ENCODE measurements at regions not wholly inside any gene's neighbourhood (a gene's known extent, or its start where the extent isn't known, plus 50 kb on each side); places are given as distances from the start of the nearest gene placed in this dataset.

DNA sequence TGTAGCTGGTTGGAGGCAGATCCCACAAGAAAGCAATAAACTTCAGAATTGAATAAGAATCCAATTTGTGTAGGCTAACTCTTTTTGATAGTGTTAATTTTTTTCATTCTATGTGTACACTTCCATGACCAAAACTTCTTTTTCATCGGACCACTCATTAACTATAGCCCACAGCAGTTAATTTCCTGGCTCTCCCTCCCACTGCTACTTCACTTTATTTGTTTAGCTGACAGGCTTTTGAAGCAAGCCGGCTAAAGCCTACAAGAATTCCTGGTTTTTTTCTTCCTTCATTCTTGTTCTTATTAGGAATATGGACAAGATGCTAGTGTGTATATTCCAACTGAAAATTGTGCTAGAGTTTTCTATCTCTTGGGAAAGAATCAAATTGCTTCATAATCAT, 329.2 kb upstream of the CCNH start:
- no peak overlapping the region for H3K4me2 ChIP-seq (ENCODE audit: insufficient read depth, low read length)
- in situ Hi-C loops (cut with MboI): no loop called here
- no peaks in the 10 kb centered on the region for H3K36me3 ChIP-seq (ENCODE audit: control insufficient read depth, insufficient read depth, low read length)
- ChIA-PET POLR2A (no interaction called here), CTCF (ENCODE audit: low intra/inter-chr PET ratio) (no interaction called here)
- DNase-seq (ENCODE audit: extremely low read depth in 1 of 4, low spot score in 3 of 4) (no peak), ATAC-seq (no peak), FAIRE-seq (no peak)
- H3K79me2 ChIP-seq (ENCODE audit: control insufficient read depth, insufficient read depth, low read length): no peaks in the 10 kb centered on the region
- no peak overlapping the region for H3K9ac ChIP-seq (ENCODE audit: insufficient read depth in 1 of 2, low read depth in 2 of 2, low read length in 2 of 2)
- H3K4me1 ChIP-seq (replicated peaks in 1 of 2; ENCODE audit: control insufficient read depth in 2 of 2, insufficient read depth in 2 of 2, low read length in 2 of 2): no peaks in the 10 kb centered on the region
- no peaks in the 10 kb centered on the region for H3K27me3 ChIP-seq (ENCODE audit: control insufficient read depth in 2 of 2, insufficient read depth in 2 of 2, low read length in 2 of 2)
- WGBS (ENCODE audit: insufficient coverage, low coverage, missing lambda C conversion rate): 0% methylated on average over 2 of the region's 2 CpGs
- no peaks in the 10 kb centered on the region for H3K9me1 ChIP-seq (ENCODE audit: control insufficient read depth, insufficient read depth, low read length)
- TF ChIP-seq KAT7 (CRISPR knock-in tag; IDR thresholded peaks at IDR 0.05; ENCODE audit: borderline replicate concordance) (no peak), ZBTB8A (IDR thresholded peaks at IDR 0.05; ENCODE audit: partially characterized antibody) (no peak), ZZZ3 (IDR thresholded peaks at IDR 0.05) (no peak), RFX7 (CRISPR knock-in tag; IDR thresholded peaks at IDR 0.05) (no peak), RBFOX2 (IDR thresholded peaks at IDR 0.05; ENCODE audit: low read depth, low read length) (no peak), MBD2 (IDR thresholded peaks at IDR 0.05; ENCODE audit: borderline replicate concordance, low read depth) (no peak), ZNF224 (CRISPR knock-in tag; IDR thresholded peaks at IDR 0.05) (no peak)
- TF ChIP-seq, protein P1, sequence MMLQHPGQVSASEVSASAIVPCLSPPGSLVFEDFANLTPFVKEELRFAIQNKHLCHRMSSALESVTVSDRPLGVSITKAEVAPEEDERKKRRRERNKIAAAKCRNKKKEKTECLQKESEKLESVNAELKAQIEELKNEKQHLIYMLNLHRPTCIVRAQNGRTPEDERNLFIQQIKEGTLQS (IDR thresholded peaks at IDR 0.05): no peak
- TF ChIP-seq, protein P1 (CRISPR knock-in tag; conservative IDR thresholded peaks at IDR 0.05): no peak
- TF ChIP-seq, protein P2, sequence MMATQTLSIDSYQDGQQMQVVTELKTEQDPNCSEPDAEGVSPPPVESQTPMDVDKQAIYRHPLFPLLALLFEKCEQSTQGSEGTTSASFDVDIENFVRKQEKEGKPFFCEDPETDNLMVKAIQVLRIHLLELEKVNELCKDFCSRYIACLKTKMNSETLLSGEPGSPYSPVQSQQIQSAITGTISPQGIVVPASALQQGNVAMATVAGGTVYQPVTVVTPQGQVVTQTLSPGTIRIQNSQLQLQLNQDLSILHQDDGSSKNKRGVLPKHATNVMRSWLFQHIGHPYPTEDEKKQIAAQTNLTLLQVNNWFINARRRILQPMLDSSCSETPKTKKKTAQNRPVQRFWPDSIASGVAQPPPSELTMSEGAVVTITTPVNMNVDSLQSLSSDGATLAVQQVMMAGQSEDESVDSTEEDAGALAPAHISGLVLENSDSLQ (IDR thresholded peaks at IDR 0.05): no peak
- no peaks in the 10 kb centered on the region for H4K20me1 ChIP-seq (replicated peaks; ENCODE audit: control insufficient read depth, insufficient read depth, low read length)
- H3K9me3 ChIP-seq (replicated peaks; ENCODE audit: control insufficient read depth, insufficient read depth, low read depth, low read length): no peaks in the 10 kb centered on the region; the same call in 1 of the 2 replicates
- no peak overlapping the region for H3K4me3 ChIP-seq
- intact Hi-C loops (cut with micrococcal nuclease): no loop called here
- H2AFZ ChIP-seq (ENCODE audit: low read depth, low read length): no peak overlapping the region
- no TSS peak for BruUV-seq (replicated peaks)
- H3K27ac ChIP-seq (ENCODE audit: extremely low read depth, low read depth, low read length): no peak overlapping the region

All from K562 (cell line).